ENCODE measurements at regions not wholly inside any gene's neighbourhood (a gene's known extent, or its start where the extent isn't known, plus 50 kb on each side); places are given as distances from the start of the nearest gene placed in this dataset.

DNA sequence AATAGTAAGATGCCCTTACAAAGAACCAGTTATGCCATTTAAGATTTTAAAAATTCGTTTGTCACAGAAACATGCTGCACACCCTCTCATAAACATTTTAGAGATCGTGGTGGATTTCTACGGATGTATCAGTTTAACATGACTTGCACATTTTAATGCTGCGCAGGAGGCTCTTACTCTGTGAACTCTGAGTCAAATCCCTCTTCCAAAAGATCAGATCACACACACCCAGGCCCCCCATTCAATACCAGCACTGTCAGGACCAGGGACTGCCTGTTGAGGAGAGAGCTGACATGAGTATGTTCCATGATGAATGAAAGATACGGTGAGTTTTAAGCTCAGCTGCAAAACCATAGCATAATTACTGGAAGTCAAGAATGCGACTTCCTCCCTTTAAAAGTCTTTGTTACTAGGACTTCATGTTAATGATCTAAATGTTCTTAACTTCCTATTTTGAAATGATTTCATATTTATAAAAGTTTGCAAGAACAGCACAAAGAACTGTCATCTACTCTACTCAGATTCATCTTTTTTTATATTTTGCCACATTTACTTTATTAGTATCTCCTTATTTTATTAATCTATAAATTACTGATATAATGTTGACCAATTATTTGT is 500.2 kb downstream of the GLRX3 start:
- DNase-seq, result no peak

DNA sequence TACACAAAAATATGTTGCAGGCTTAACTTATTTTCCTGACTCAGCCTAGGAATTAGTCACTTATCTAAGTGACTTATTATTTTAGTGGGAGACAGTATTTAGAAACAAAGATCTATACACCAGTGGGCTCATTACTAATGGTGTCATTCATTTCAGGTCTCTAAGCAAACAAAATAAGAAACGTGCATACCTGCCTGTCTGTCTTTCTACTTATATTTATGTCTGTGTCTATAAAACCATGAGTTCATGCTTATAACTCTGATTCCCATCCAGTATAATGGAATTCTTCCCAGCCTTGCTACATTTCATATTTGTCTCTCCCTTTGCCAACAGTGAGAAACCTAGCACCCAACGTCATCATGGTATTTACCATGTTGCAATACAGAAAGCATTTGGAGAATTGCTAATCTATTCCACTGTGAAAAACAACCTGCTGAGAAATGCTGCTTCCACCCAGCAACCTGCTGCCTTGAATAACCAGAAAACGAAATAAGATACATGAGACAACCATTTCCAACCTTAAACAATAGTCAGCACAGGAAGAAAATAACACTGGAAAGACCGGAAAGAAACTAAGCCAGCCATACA is 501.0 kb downstream of the GLRX3 start:
- no peak for DNase-seq

DNA sequence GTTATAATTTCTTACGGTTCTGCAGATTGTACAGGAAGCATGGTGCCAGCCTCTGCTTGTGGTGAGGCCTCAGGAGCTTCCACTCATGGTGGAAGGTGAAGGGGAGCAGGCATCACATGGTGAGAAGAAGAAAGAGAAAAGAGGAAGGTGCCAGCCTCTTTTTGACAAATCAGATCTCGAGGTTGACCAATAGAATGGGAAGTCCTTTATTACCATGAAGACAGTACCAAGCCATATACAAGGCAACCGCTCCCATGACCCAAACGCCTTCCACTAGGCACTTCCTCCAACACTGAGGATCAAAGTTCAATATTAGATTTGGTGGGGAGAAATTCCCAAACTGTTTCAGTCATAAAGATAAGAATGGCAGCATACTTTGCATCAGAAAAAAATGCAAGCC is 502.8 kb downstream of the GLRX3 start:
- DNase-seq, result no peak

DNA sequence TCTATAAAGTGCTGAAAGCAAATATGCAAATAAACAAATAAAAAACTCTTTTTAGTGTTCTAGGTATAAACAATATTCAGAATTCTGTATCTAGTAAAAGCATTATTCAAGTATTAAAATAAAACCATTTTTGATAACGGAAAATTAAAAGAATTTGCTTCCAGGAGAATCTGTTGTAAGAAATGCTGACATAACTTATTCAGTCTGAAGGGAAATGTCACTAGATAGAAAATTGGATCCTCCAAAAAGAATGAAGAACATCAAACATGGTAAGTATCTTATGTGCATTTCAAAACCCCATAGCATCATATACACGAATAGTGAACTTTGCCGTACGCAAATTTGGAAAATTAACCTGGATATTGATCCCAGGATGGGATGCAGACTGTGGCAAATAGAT is 506.7 kb downstream of the GLRX3 start:
- no peak for DNase-seq

DNA sequence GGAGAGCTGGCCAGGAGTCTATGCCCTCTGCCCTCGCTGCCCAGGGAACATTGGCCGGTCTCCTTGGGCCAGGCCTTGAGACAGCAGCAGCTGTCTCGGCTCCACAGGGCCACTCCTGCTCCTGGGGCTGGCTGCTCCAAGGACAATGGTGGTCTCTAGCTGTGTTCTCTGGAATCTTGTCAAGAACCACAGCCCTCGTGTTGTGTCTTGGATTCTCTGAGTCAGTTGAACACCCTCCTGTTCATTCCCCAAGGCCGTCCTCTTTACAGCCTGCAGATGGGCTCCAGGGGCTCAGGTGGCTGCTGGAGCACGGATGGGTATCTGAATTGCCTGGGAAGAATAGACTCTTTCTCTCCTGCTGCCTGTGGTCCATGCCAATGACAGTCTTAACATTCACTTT is 511.1 kb downstream of the GLRX3 start:
- no peak for DNase-seq

DNA sequence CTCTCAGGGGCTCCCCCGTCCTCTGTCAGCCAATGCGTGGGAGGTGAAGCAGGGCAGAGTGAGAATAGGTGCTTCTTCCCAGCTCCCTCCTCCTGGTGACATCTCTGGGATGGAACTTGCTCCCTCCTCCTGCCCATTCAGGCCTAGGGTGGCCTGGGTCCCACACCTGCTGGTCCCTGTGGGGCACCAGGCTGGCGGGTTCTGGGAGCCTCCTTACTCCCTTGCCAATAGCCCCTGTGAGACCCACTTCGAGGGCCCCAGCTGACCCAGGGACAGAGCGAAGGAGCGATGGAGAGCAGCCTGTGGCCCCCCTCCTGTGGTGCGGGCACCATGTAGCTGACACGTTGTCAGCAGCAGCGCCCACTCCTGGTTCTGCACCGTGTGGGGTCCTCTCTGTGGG is 512.6 kb downstream of the GLRX3 start:
- no peak for DNase-seq

DNA sequence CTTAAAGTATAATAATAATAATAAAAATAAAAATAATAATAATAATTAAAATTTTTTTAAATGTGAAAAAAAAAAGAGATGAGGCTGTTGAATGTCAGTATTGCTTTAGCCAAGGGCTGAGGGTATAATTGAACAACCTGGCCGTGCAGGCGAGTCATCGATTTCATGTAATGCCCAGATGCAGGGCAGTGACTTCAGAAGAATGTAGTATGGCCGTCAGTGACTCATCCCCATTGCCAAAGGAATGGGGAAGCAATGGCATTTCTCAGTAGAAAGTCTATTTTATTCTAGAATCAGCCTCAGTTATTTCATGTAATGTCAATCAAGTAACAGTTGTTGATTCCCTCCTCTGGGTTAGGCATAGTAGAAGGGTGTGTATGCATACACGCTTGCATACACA is 516.4 kb downstream of the GLRX3 start:
- no peak for DNase-seq

DNA sequence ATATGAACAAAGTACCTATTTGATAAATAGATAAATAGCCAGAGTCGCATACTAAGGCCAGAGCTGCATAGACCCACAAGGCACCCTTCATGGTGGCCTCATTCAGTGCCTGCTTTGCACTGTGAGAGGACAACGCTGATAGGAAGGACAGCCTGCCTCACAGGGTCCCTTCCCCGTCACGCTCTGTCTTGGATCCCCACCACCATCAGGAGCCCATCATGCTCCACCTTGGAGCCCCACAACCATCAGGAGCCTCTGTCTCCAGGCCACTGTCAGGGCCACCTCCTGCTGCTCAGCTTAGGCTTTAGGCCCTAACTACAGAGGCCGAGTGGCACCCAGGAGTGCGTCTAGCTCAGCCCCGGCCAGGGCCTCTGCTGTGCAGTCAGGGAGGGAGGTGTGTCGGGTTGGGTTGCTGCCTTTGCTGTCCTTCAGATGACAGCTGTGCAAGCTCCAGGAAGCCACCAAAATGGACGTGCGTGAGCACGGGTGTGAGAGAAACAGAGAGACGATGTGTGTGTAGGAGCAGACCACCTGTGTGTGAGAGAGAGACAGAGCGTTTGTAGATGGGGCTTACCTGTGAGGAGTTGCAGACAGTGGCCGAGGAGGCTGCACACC is 516.9 kb downstream of the GLRX3 start:
- no peak for DNase-seq

DNA sequence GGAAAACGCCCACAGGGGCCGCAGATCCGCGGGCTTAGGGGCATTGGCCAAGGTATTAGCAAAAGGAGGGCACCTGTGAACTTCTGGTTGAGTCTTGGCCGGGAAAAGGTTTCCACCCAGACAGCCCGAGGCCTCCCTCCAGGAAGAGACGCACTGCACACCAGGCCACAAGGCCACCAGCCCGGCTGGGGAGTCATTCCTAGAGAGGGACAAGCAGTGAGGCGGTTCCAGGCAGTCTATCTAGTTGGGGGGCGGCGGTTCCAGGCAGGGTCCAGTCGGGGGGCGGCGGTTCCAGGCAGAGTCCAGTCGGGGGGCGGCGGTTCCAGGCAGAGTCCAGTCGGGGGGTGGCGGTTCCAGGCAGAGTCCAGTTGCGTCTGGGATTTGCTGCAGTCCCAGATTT is 518.5 kb downstream of the GLRX3 start:
- no peak for DNase-seq

DNA sequence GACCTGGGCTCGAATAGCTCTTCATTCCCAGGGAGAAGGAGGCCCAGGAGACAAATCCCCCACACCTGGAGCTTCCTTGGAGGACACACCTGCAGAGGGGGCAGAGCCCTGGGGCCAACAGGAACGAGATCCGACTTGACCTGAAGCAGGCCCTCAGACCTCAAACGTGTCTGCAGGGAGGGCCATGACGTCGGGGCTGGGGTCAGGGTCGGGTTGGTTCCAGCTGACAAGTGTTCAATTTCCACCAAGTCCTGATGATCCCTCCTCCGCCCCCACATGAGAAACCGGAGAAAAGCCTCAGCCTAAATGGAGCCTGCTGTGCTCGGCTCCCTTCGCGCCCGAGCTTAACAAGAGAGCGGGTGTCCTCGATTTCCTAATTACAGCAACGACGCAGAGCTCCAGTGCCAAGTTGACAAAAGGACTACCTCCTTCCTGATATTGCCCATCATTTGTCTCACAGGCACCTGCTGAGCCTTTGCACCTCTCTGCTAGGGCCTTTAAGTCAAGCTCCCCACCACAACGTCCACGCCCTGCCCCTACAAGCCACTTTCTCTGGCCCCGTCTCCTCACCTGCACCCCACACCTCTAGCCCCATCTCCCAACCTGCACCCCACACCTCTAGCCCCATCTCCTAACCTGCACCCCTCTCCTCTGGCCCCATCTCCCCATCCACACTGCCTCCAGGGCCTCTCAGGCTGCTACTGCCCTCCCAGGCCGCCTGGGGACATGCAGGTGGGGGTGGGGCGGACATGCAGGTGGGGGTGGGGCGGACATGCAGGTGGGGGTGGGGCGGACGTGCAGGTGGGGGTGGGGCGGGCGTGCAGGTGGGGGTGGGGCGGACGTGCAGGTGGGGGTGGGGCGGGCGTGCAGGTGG is 519.4 kb downstream of the GLRX3 start:
- DNase-seq, result no peak

DNA sequence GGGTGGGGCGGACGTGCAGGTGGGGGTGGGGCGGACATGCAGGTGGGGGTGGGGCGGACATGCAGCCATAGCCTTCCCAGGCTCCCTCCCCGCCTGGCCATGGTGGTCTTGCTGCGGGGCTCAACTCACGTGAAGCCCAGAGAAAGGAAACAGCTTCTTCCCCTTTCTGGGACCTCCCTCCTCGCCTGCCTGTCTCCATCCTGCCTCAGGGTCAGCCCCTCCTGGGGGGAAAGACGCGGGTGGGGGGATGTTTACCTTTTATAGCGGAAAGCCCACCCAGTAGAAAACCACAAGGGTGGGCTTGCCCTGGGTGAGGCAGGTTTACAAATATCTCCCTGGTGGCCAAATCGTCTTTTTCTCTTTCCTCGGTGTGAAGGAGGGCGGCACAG is 520.0 kb downstream of the GLRX3 start:
- DNase-seq, result no peak

DNA sequence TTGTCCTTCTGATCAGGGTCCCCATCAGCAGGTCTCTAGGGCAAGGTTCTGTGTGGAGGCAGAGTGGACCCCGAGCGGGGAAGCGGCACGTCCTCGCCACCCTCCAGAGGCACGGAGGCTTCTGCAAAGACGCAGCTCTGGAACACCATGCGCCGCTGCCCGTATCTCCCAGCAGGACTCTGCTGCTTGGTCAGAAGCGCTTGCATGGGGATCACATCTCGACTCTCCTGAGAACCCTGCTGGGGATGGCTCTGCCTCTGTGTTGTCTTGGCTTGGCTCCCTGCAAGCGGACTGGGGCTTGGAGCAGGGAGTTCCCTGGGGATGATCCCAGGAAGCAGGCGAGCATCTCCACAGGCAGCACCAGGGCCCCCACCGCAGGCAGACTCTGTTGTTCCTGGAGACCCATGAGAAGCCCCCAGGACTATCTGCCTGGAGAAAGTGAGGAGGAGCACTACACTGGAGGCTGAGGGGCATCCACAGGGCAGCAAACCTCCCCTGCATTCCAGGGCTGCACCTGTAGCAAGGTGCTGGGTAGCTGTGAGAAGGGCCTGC is 520.5 kb downstream of the GLRX3 start:
- DNase-seq, result no peak

DNA sequence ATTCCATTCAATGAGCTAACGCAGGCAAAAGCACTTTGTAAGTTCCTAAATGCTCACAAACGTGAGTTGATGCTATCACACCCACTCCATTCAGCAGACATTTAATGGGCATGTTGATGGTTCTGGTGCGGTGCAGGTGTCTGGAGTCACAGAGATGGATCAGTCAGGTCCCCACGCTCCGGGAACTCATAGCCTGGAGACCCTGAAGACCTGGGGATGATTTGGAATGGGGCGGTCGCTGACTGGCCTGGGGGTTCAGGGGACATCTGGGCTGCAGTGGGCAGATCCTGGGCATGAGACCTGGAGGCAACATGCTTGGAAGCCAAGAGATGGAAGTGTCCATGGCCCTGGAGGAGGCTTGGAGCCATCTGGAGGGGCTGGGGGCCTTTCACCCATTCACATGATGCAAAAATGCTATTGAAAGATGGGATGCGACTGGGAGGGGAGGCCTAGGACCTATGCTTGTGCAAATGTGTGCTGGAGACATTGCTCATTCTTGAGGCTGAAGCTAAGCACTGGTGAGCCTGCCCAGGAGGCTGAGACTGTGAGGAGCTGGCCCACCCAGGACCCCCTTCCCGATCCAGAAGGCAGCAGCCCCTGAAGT is 522.6 kb downstream of the GLRX3 start:
- DNase-seq, result no peak

DNA sequence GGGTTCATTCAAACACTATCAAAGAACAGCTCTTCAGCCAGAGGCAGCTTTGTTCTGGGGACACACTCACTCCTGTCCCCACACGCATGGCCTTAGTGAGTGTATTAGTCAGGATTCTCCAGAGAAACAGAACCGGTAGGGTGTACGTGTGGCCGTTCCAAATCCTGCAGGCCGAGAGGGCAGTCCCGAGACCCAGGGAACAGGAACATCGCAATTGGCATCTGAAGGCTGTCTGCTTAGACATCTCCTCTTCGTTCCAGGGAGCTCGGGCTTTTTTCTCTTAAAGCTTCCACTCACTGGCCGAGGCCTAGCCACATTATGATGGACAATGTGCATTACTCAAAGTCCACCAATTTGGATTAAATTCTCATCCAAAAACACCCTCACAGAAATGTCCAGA is 523.3 kb downstream of the GLRX3 start:
- DNase-seq, result no peak

DNA sequence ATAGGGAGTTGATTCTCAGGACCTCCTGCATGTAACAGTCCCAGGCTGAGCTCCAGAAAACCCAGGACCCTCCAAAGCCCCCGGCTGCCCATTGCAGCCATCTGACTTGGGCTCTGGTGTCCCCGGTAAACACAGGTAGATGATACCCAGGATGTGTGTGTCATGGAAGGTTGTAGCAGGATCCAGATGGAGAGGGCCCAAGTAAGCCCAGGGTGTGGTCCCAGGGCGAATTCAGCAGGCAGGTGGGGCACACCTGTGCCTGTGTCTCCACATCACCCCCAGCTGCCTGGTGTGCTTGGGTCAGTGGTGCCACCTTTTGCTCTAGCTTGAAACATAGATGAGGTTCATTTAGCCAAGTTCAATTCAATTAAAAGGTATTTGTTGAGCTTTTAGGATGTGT is 524.1 kb downstream of the GLRX3 start:
- no peak for DNase-seq

DNA sequence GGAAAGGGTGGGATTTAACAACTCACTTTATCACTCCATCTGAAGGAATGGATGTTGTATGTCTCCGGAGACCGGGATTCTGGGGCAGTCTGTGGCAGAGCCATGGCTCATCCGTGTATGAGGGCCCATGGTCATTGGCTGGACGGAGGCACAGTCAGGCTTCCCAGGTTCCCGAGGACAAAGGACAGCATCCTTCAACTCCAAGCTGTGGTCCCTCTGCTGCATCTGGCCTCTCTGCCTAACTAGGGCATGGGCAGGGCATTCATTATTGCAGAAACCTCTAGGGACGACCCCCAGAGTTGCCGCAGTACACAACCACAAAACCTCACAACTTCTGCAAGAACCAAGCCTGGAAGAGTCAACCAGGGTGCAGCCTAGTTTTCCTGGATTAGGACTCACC is 525.2 kb downstream of the GLRX3 start:
- DNase-seq, result no peak

DNA sequence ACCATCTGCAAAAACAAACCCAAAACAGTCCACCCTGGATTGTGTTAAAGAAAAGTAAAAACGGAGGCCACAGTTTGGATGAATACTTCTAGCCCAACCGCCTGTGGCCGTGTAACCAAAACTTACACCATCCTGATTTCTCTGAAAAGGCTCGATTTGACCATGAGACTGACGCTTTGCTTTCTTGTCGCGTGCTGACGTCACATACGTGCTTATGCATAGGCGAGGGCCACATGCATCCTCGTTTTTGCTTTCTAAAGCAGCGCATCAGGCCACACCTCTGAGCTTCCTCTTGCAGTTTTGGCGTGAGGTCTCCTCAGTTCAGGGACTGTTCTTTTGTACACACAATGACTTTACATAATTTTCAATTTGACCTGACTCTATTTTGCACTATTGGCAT is 526.6 kb downstream of the GLRX3 start:
- no peak for DNase-seq

DNA sequence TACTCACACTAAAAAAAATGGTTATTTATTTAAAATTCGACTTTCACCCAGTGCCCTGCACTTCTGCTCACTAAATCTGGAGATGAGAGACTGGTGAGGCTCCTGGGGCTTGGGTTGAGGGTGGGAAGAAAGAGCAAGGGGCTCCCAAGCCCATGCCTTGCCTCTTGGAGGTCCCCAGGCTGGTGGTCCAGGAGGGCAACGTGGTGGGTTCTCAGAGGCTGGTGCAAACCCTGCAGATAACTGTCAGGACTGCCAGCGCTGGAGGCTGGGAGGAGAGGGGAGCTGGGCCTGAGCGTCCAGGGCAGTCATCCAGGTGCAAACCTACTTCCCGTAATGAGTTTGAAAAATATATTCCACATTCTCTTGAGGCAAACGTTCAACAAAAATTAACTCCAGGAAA is 528.3 kb downstream of the GLRX3 start:
- no peak for DNase-seq

DNA sequence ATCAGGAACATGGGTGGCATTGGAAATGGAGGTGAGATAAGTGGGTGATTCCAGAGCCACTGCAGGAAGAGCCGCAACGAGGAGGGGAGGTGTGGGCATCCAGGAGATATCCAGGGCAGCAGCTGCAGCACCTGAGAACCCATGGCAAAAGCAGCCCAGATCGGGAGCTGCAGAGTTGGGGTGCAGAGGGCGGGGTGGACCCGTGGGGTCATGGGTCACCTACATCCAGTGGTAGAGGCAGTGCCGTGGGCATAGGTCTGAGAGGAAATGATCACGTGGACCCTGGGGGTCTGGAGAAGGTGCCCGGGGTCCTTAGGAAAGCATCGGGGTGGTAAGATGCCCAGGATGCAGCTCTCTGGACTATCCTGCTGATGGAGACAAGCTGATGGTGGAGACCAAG is 530.0 kb downstream of the GLRX3 start:
- no peak for DNase-seq

DNA sequence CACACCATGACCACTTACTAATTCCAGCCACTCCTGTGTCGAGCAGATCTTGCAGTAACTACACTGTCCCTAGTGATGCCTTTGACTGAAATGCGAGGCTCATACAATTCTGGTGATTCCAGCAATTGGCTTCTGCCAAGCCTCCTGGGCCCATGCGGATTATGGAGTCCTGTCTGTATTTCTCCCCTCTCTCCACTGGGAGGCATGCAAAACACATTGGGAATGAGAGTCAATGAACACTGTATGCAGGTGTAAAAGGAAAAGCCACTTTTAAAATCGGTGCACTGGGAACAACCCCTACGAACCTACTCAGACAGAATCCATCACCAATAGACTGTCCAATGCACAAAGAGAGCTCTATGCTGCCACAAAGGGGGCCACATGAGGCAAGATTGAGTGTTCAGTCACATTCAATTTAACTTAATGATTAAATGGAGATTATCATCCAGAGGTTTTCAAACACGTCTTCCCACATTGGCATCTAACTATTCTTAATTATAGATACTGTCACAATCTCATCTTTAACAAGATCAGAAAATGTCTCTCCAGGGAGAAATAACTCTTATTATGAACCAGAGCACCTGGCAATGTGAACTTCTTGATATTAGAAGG is 550.6 kb downstream of the GLRX3 start:
- DNase-seq, result no peak

DNA sequence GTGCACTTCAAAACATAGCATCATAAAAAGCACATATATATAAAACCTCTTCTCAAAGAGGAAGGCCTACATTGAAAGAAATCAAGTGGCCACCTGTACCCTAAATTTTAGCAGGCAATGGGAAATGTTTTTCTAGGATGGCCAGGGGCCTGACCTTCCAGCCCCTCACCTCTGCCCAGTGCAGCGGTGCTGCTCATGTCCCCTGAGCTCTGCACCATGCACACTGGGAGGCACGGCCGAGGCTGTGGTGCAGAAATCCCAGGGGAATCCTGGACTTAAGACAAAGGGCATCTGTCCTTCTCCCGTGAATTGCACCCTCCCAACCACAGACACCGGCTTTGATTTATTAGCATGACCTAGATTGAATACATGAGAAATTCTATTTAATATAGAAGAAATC is 551.4 kb downstream of the GLRX3 start:
- DNase-seq, result no peak

DNA sequence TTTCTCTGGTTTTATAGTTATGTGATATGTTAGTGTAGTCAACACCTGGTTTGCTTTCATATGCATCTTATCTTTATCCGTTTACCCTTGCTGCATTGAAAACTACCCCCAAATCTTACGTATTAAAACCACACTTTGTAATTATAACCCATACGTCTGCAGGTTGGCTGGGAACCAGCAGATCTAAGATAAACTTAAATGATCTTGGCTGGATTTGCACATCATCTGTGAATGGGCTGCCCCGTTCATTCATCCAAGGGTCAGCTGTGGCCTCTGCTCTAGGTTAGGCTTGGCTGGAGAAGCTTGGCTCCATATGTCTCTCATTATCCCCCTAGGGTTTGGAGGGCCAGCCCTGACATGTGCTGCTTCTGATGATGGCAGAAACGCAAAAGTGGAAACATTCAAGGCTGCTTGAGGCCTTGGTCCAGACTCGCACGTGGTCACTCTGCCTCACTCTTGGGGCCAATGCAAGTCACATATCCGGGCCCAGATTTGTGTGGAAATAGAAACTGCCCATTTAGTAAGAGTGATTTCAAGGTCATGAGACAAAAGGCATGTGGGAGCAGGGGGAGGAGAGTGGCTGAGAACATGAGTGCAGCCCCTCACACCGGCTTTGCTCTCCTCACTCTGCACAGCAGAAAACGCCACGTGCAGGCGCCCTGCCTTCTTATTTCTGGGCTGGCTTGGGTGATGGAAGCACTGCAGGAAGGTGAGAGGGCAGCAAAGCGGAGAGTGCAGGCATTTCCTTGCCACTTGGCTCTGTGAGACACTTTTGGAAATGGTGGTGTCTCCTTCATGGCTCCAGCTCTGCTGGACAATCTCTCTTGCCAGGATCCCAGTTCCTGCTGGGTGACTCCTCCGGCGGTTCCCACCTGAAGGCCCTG is 553.8 kb downstream of the GLRX3 start:
- DNase-seq, result no peak

Measured in DMS 273 treated with DMSO at 0.1 percent for 48 hours (cell line).